Left lung (tissue), 4 donors: ENCODE measurements at regions not wholly inside any gene's neighbourhood (a gene's known extent, or its start where the extent isn't known, plus 50 kb on each side); places are given as distances from the start of the nearest gene placed in this dataset.

Experiments used
- ATAC-seq: fragments of 200-7000 bp; cut with Tn5 transposase; one replicate; pipeline ENCODE4 v1.9.1; 2020; ENCODE audit warnings: moderate library complexity
- DNase-seq, 4 donors: peaks; one replicate each; pipeline ENCODE4 v3.0.0-alpha.2; 2013 to 2020
- H3K27ac ChIP-seq, 2 donors: fragments of 200-600 bp; sonication (generic) in 1 of 2; one replicate each; pipeline versions ENCODE4 v1.5.0 to v1.8.0; 2020 to 2021
- H3K27me3 ChIP-seq, 2 donors: fragments of 200-600 bp; sonication (generic) in 1 of 2; one replicate each; pipeline versions ENCODE4 v1.5.0 to v1.8.0; 2020 to 2021
- H3K36me3 ChIP-seq, 2 donors: fragments of 200-600 bp; sonication (generic) in 1 of 2; one replicate each; pipeline versions ENCODE4 v1.5.0 to v1.8.0; 2020 to 2021
- H3K4me1 ChIP-seq, 2 donors: fragments of 200-600 bp; one replicate each; pipeline ENCODE4 v1.8.0; 2021
- H3K4me3 ChIP-seq, 2 donors: fragments of 200-600 bp; sonication (generic) in 1 of 2; one replicate each; pipeline versions ENCODE4 v1.5.0 to v1.8.0; 2020 to 2021; ENCODE audit warnings: mild to moderate bottlenecking in 1 of 2
- H3K9me3 ChIP-seq, 2 donors: fragments of 200-600 bp; sonication (generic) in 1 of 2; one replicate each; pipeline versions ENCODE4 v1.5.0 to v1.8.0; 2020 to 2021
- intact Hi-C, 2 donors: fragments of 100-400 bp; cut with DNase I; formaldehyde crosslinking; loops; one replicate each; pipeline versions ENCODE4 v1.11.2 to v1.14.2; 2022
- TF ChIP-seq, protein P1 (sequence below), 2 donors: fragments of 200-600 bp; sonication (generic) in 1 of 2; IDR thresholded peaks; one replicate each; pipeline versions ENCODE4 v1.5.0 to v1.8.0; 2021; ENCODE audit warnings: antibody characterized with exemption in 2 of 2
- donor health status: DM: no; HTN: yes; CAD: no.
- donor health status: DM: no; HTN: no; CAD: no.

DNA sequence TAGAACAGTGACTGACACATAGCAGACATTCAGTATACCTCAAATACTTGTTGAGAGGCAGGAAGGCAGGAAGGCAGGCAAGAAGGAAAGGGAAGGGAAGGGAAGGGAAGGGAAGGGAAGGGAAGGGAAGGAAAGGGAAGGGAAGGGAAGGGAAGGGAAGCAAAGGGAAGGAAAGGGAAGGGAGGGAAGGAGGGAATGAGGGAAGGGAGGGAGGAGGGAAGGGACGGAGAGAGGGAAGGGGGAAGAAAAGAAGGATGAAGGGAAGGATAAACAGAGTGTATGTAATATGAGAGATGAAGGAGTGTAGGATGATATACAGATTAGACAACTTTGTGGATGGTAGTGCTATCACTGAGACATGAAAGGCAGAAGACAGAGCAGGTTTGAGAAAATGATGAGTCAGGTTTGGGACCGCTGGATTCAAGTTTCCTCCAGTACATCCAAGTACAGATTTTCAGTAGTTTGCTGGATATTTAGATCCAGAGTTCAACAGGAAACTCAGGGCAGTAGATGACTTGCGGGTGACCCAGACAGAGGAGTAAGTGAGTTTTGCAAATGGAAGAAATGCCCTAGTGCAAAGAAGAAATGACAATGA is 85.9 kb downstream of the MAFB start:
- peaks cover 0 to 11% of the 10 kb centered on the region in 2 donors for H3K27me3 ChIP-seq
- TF ChIP-seq, protein P1, sequence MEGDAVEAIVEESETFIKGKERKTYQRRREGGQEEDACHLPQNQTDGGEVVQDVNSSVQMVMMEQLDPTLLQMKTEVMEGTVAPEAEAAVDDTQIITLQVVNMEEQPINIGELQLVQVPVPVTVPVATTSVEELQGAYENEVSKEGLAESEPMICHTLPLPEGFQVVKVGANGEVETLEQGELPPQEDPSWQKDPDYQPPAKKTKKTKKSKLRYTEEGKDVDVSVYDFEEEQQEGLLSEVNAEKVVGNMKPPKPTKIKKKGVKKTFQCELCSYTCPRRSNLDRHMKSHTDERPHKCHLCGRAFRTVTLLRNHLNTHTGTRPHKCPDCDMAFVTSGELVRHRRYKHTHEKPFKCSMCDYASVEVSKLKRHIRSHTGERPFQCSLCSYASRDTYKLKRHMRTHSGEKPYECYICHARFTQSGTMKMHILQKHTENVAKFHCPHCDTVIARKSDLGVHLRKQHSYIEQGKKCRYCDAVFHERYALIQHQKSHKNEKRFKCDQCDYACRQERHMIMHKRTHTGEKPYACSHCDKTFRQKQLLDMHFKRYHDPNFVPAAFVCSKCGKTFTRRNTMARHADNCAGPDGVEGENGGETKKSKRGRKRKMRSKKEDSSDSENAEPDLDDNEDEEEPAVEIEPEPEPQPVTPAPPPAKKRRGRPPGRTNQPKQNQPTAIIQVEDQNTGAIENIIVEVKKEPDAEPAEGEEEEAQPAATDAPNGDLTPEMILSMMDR (IDR thresholded peaks at IDR 0.05), result no peak
- no peak overlapping the region for H3K27ac ChIP-seq
- DNase-seq (no peak), ATAC-seq (no peak)
- no peaks in the 10 kb centered on the region for H3K36me3 ChIP-seq
- intact Hi-C loops, result no loop called here
- no peak overlapping the region for H3K4me3 ChIP-seq
- peaks cover 0 to 14% of the 10 kb centered on the region in 2 donors for H3K9me3 ChIP-seq
- no peaks in the 10 kb centered on the region for H3K4me1 ChIP-seq

DNA sequence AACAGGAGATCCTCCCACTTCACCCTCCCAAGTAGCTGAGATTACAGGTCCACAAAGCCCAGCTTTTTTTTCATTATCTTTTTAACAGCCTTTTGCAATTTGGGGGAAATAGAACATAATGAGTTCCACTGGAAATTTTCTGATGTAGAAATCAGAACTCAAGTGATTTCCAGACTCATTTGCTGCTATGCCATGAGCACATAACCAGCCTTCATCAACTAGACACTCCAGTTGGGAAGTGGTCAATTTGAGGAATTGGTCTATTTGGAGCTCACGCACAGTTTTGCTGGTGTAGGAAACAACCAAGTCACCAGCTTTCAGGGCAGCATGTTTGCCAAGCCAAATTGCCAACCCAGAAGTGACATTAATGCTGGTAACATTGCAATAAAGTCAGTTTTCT is 86.7 kb downstream of the MAFB start:
- no peak for ATAC-seq
- TF ChIP-seq, protein P1 (IDR thresholded peaks at IDR 0.05), result no peak
- H3K9me3 ChIP-seq, result peaks cover 0 to 14% of the 10 kb centered on the region in 2 donors
- no peak for DNase-seq
- peaks cover 0 to 7% of the 10 kb centered on the region in 2 donors for H3K27me3 ChIP-seq
- intact Hi-C loops, result no loop called here
- no peak overlapping the region for H3K4me3 ChIP-seq
- no peak overlapping the region for H3K27ac ChIP-seq
- no peaks in the 10 kb centered on the region for H3K36me3 ChIP-seq
- no peaks in the 10 kb centered on the region for H3K4me1 ChIP-seq

DNA sequence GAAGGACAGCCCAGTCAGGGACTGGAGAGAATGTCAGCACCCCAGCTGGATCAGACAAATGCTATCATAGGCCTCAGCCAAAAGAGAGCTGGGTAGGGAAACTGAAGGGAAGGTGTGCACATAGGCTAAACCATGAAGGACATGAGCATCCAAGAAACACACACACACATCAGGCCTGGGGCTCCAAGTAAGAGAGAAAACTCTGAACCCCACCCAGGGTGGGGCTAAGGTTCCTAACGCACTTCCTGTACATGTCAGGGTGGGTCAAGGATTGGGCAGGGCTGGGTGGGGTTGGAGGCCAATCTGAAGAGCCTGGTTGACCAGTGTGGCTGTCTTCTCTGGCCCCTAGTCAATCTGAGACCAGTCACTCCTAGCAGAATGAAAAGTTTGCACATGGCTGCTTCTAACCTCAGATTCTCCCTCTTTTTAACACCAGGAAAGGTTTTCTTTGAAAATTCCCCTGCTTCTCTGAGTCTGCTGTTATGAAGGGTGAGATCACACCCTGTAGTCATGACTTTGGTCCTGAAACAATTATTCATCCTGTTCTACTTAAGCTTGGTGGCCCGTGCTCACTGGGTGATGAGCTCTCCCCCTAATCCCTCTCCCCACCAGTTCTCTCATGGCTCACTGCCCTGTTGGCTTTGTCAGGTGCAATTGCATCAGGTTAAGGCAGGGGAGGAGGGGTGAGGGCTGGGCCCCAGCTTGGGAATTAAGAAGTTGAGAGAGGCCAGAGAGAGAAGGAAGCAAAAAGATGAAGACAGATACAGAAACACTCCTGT is 88.4 kb downstream of the MAFB start:
- Histone ChIP-seq H3K4me1 (no peaks in the 10 kb centered on the region), H3K27ac (no peak overlapping the region), H3K27me3 (no peaks in the 10 kb centered on the region), H3K4me3 (no peak overlapping the region), H3K9me3 (peaks cover 0 to 14% of the 10 kb centered on the region in 2 donors), H3K36me3 (no peaks in the 10 kb centered on the region)
- intact Hi-C loops, result no loop called here
- DNase-seq (no peak), ATAC-seq (no peak)
- TF ChIP-seq, protein P1 (IDR thresholded peaks at IDR 0.05), result no peak

DNA sequence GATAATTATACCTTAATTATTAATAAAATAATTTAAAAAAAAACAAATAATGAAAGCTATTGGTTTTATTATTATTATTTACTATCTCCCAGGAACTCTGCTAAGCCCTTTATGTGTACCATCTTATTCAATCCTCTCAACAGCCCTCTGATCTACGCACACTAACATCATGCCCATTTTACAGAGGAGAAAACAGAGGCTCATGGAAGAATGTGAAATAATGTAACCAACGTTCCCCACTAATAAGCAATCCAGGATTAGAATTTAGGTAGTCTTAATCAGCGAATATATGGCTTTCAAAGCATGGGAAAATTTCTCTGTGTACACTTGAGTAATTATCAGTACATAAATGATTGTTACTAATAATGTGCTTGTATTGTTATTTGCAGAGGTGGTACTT is 89.0 kb downstream of the MAFB start:
- intact Hi-C loops, result no loop called here
- ATAC-seq, result no peak

DNA sequence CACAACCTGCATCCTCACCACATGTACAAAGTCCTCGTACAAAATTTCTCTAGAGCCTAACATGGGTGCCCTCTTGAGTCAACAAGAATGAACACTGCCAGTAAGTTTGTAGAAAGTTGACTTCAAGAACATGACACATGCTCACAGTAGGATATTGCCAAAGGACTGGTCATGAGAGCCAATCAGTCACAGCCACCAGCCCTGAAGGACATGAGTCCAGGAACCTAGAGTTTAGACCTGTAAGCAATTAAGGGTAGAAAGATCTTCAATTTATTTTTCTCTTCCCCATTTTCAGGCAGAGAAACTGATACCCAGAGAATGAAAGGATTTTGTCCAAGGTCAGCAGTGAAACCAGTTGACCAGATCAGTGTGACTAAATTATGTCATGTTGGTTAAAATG is 96.1 kb downstream of the MAFB start:
- intact Hi-C loops, result no loop called here
- ATAC-seq, result no peak

More for the DNA sequence above, 89.0 kb downstream of the MAFB start:
- Histone ChIP-seq H3K4me3 (no peak overlapping the region), H3K27ac (no peak overlapping the region), H3K27me3 (no peaks in the 10 kb centered on the region), H3K36me3 (no peaks in the 10 kb centered on the region), H3K4me1 (no peaks in the 10 kb centered on the region), H3K9me3 (peaks cover 0 to 14% of the 10 kb centered on the region in 2 donors)
- TF ChIP-seq, protein P1 (IDR thresholded peaks at IDR 0.05), result no peak
- DNase-seq, result no peak

More for the DNA sequence above, 96.1 kb downstream of the MAFB start:
- Histone ChIP-seq H3K27me3 (peaks cover 0 to 5% of the 10 kb centered on the region in 2 donors), H3K36me3 (no peaks in the 10 kb centered on the region), H3K9me3 (no peaks in the 10 kb centered on the region), H3K4me3 (no peak overlapping the region), H3K4me1 (no peaks in the 10 kb centered on the region), H3K27ac (no peak overlapping the region)
- DNase-seq, result no peak
- TF ChIP-seq, protein P1 (IDR thresholded peaks at IDR 0.05), result no peak
